ENCODE measurements at regions not wholly inside any gene's neighbourhood (a gene's known extent, or its start where the extent isn't known, plus 50 kb on each side); places are given as distances from the start of the nearest gene placed in this dataset.
"Not testable (repeated sequence)": the region's sequence is repeated elsewhere in the genome, so short reads cannot be mapped to it uniquely, and the experiment has no call there.

DNA sequence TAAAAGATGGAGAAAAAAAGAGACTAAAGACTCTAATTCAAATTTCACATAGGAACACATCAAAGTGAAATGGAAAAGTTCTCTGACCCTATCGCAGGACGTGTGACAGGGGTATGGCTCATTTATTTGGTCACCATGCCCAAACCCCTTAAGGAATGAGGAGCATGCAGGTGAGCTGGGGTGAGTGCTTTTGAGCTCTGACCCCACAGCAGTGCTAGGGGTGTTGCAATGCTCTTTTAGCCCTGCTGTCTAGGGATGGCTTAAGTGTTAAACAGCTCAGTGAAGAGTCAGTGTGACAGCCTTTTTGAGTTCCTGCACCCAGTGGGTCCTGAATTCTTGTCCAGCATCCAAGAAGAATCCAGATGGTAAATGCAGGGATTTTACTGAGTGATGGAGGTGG, 143.0 kb upstream of the ANKRD55 start:
- intact Hi-C loops (cut with micrococcal nuclease): no loop called here
- Histone ChIP-seq H3K27ac (ENCODE audit: low read depth in 1 of 2, low read length in 2 of 2) (no peak overlapping the region), H3K4me3 (replicated peaks in 1 of 3; ENCODE audit: low read depth in 2 of 3, low read length in 3 of 3) (no peak overlapping the region), H3K4me2 (replicated peaks; ENCODE audit: extremely low read depth, low read length, poor library complexity, severe bottlenecking) (no peak overlapping the region), H3K9me3 (replicated peaks in 1 of 2; ENCODE audit: control insufficient read depth in 1 of 2, insufficient read depth in 1 of 2, low read length in 2 of 2) (peaks cover 7% of the 10 kb centered on the region in 2 donors), H3K79me2 (ENCODE audit: insufficient read depth, low read length) (no peaks in the 10 kb centered on the region), H2AFZ (ENCODE audit: insufficient read depth, low read depth, low read length, poor library complexity, severe bottlenecking) (no peak overlapping the region), H3K9ac (ENCODE audit: insufficient read depth, low read length, poor library complexity, severe bottlenecking) (no peak overlapping the region), H3K27me3 (ENCODE audit: control insufficient read depth in 2 of 2, insufficient read depth in 2 of 2, low read length in 2 of 2) (no peaks in the 10 kb centered on the region), H3K36me3 (replicated peaks in 1 of 2; ENCODE audit: control insufficient read depth in 1 of 2, insufficient read depth in 2 of 2, low read length in 2 of 2) (no peaks in the 10 kb centered on the region), H3K4me1 (ENCODE audit: control insufficient read depth in 1 of 2, insufficient read depth in 2 of 2, low read length in 2 of 2) (no peaks in the 10 kb centered on the region), H4K20me1 (ENCODE audit: insufficient read depth, low read length) (no peaks in the 10 kb centered on the region)
- Mint-ChIP-seq H3K4me1 (no peaks in the 10 kb centered on the region), H3K9me3 (peaks cover 8 to 19% (median 18%) of the 10 kb centered on the region in 7 donors), H3K4me3 (no peak overlapping the region), H3K27ac (no peak overlapping the region), H3K36me3 (peaks cover 3% of the 10 kb centered on the region in 2 donors), H3K27me3 (ENCODE audit: low read depth in 3 of 3) (peaks cover 0 to 6% (median 3%) of the 10 kb centered on the region in 3 donors)
- DNase-seq: no peak
- WGBS (ENCODE audit: insufficient coverage): 93% methylated on average over 2 of the region's 2 CpGs
- TF ChIP-seq, protein P1, sequence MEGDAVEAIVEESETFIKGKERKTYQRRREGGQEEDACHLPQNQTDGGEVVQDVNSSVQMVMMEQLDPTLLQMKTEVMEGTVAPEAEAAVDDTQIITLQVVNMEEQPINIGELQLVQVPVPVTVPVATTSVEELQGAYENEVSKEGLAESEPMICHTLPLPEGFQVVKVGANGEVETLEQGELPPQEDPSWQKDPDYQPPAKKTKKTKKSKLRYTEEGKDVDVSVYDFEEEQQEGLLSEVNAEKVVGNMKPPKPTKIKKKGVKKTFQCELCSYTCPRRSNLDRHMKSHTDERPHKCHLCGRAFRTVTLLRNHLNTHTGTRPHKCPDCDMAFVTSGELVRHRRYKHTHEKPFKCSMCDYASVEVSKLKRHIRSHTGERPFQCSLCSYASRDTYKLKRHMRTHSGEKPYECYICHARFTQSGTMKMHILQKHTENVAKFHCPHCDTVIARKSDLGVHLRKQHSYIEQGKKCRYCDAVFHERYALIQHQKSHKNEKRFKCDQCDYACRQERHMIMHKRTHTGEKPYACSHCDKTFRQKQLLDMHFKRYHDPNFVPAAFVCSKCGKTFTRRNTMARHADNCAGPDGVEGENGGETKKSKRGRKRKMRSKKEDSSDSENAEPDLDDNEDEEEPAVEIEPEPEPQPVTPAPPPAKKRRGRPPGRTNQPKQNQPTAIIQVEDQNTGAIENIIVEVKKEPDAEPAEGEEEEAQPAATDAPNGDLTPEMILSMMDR (IDR thresholded peaks at IDR 0.05): no peak

DNA sequence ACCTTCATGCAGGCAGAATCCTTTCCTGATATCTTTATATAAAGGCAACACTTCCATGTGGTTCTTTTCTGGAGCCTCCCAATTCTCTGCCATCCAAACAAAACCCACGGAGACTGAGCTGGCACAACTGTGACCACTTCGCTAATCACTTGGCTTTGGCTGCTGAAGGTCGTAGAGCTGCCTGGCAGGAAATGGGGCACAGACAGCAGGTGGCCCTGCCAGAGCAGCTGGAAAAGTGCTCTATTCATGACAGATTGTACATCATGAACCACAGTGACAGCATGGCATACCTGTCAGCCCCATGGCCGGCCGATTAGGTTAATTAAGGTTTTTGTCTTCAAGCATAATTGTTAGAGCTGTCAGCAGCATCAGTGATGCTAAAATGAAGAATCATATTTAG, 141.9 kb upstream of the ANKRD55 start:
- Histone ChIP-seq H3K9me3 (replicated peaks in 1 of 2; ENCODE audit: control insufficient read depth in 1 of 2, insufficient read depth in 1 of 2, low read length in 2 of 2) (peaks cover 7% of the 10 kb centered on the region in 2 donors), H3K4me3 (replicated peaks in 1 of 3; ENCODE audit: low read depth in 2 of 3, low read length in 3 of 3) (no peak overlapping the region), H3K27ac (ENCODE audit: low read depth in 1 of 2, low read length in 2 of 2) (no peak overlapping the region), H3K79me2 (ENCODE audit: insufficient read depth, low read length) (no peaks in the 10 kb centered on the region), H3K36me3 (replicated peaks in 1 of 2; ENCODE audit: control insufficient read depth in 1 of 2, insufficient read depth in 2 of 2, low read length in 2 of 2) (no peaks in the 10 kb centered on the region), H2AFZ (ENCODE audit: insufficient read depth, low read depth, low read length, poor library complexity, severe bottlenecking) (no peak overlapping the region), H3K9ac (ENCODE audit: insufficient read depth, low read length, poor library complexity, severe bottlenecking) (no peak overlapping the region), H3K4me1 (ENCODE audit: control insufficient read depth in 1 of 2, insufficient read depth in 2 of 2, low read length in 2 of 2) (no peaks in the 10 kb centered on the region), H3K4me2 (replicated peaks; ENCODE audit: extremely low read depth, low read length, poor library complexity, severe bottlenecking) (no peak overlapping the region), H4K20me1 (ENCODE audit: insufficient read depth, low read length) (no peaks in the 10 kb centered on the region), H3K27me3 (ENCODE audit: control insufficient read depth in 2 of 2, insufficient read depth in 2 of 2, low read length in 2 of 2) (no peaks in the 10 kb centered on the region)
- TF ChIP-seq, protein P1 (IDR thresholded peaks at IDR 0.05): no peak
- intact Hi-C loops (cut with micrococcal nuclease): no loop called here
- no peak for DNase-seq
- WGBS (ENCODE audit: insufficient coverage): 74% methylated on average over 3 of the region's 5 CpGs
- peaks cover 0 to 4% (median 3%) of the 10 kb centered on the region in 3 donors for H3K27me3 Mint-ChIP-seq (ENCODE audit: low read depth in 3 of 3)
- H3K4me3 Mint-ChIP-seq: no peak overlapping the region
- H3K36me3 Mint-ChIP-seq: peaks cover 3% of the 10 kb centered on the region in 2 donors
- no peaks in the 10 kb centered on the region for H3K4me1 Mint-ChIP-seq
- no peak overlapping the region for H3K27ac Mint-ChIP-seq
- peaks cover 8 to 20% (median 17%) of the 10 kb centered on the region in 7 donors for H3K9me3 Mint-ChIP-seq

DNA sequence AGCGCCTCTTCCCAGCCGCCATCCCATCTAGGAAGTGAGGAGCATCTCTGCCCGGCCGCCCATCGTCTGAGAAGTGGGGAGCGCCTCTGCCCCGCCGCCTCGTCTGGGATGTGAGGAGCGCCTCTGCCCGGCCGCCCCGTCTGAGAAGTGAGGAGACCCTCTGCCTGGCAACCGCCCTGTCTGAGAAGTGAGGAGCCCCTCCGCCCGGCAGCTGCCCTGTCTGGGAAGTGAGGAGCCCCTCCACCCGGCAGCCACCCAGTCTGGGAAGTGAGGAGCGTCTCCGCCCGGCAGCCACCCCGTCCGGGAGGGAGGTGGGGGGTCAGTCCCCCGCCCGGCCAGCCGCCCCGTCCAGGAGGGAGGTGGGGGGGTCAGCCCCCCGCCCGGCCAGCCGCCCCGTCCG, 139.4 kb upstream of the ANKRD55 start:
- intact Hi-C loops (cut with micrococcal nuclease); H3K4me1 Mint-ChIP-seq; H3K4me3 Mint-ChIP-seq; H3K9me3 ChIP-seq (replicated peaks in 1 of 2; ENCODE audit: control insufficient read depth in 1 of 2, insufficient read depth in 1 of 2, low read length in 2 of 2); DNase-seq; H3K79me2 ChIP-seq (ENCODE audit: insufficient read depth, low read length); H3K27me3 Mint-ChIP-seq (ENCODE audit: low read depth in 3 of 3); H3K27ac Mint-ChIP-seq; H2AFZ ChIP-seq (ENCODE audit: insufficient read depth, low read depth, low read length, poor library complexity, severe bottlenecking); H3K27ac ChIP-seq (ENCODE audit: low read depth in 1 of 2, low read length in 2 of 2); H3K4me3 ChIP-seq (replicated peaks in 1 of 3; ENCODE audit: low read depth in 2 of 3, low read length in 3 of 3); H3K36me3 ChIP-seq (replicated peaks in 1 of 2; ENCODE audit: control insufficient read depth in 1 of 2, insufficient read depth in 2 of 2, low read length in 2 of 2); H3K4me2 ChIP-seq (replicated peaks; ENCODE audit: extremely low read depth, low read length, poor library complexity, severe bottlenecking); H3K9ac ChIP-seq (ENCODE audit: insufficient read depth, low read length, poor library complexity, severe bottlenecking); H3K27me3 ChIP-seq (ENCODE audit: control insufficient read depth in 2 of 2, insufficient read depth in 2 of 2, low read length in 2 of 2); H3K4me1 ChIP-seq (ENCODE audit: control insufficient read depth in 1 of 2, insufficient read depth in 2 of 2, low read length in 2 of 2); H3K36me3 Mint-ChIP-seq; H4K20me1 ChIP-seq (ENCODE audit: insufficient read depth, low read length): not testable (repeated sequence)
- H3K9me3 Mint-ChIP-seq: peaks cover 8 to 20% (median 18%) of the 10 kb centered on the region in 7 donors
- WGBS (ENCODE audit: insufficient coverage): no CpG with 5 or more reads among the region's 31 CpGs
